NCI-H748 (cell line): ENCODE measurements at regions not wholly inside any gene's neighbourhood (a gene's known extent, or its start where the extent isn't known, plus 50 kb on each side); places are given as distances from the start of the nearest gene placed in this dataset.
"Not testable (repeated sequence)": the region's sequence is repeated elsewhere in the genome, so short reads cannot be mapped to it uniquely, and the experiment has no call there.

ENCODE experiments used
- DNase-seq: peaks from one replicate; lab custom pipeline; 2025; ENCODE audit not compliant: unreplicated experiment; lab: John Stamatoyannopoulos, UW

DNA sequence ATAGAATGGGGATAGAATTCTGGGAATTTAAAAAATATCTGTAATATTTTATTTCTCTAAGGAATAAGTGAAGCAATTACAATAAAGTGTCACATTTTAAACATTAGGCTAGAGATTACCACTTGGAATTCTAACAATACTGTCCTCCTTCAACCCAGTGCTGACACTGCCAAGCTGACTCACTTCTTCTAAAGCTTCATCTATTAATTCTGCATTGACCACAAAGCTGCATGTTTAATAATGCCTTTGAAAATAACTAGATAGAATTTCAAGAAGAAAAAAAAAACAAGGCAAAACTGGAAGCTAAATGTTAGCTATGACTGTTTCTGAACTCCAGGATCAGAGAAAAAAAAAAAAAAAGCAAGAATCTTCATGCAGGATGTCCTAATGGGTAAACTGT, 970.7 kb upstream of the FBXO33 start:
- DNase-seq = no peak

GRCh38 chr14:40398981-40399380, 966.7 kb upstream of the FBXO33 start:
- no peak for DNase-seq

DNA sequence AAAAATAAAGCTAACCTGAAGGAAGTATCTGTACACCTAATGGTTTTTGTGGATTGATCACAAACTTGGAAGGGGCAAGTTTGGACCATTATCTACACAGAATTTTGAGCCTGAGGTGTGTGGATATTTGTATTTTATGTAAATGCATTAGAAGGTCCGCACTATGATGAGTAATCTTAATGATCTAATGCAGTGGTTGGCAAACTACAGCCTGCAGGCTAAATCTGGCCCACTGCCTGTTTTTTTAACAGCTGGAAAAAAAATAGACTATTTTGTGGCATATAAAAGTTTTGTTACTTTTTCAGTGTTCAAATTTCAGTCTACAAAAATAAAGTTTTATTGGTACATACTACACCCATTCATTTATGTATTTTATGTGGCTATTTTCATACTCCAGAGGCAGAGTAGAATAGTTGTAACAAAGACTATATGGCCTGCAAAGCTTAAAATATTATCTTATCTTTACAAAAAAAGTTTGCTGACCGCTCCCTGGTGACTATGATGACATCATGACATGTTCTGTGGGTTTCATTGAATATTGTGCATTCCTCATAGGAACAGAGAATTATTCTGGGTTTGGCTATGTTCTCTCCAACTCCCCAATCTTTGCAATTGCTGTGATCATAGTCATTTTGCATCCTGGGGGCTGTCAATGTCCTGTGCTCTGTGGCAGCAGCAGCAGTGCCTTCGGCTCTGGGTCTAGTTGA, 962.6 kb upstream of the FBXO33 start:
- no peak for DNase-seq

DNA sequence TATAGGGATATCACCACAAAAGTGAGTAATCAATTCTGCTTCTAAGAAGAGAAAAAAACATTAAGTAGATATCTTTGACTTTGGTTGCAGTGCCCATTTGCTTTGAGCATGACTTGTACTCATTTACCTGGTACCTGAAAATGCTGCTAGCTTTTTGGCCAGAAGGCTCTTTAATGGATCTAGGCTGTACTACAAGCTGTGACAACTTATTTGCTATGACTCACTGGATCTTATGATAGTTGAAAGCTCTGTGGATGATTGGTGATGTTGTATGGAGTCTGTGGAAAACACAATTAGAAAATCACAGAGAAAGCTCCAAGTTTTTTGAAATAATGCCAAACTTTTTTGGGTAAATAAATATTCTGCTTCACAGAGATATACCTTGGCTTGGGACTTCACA, 960.9 kb upstream of the FBXO33 start:
- DNase-seq = no peak

GRCh38 chr14:40386433-40386832, 954.2 kb upstream of the FBXO33 start:
- no peak for DNase-seq

- DNase-seq = no peak
Observed at GRCh38 chr14:40374221-40374620, 942.0 kb upstream of the FBXO33 start.

- no peak for DNase-seq
Observed at GRCh38 chr14:40371011-40371410, 938.8 kb upstream of the FBXO33 start.

DNA sequence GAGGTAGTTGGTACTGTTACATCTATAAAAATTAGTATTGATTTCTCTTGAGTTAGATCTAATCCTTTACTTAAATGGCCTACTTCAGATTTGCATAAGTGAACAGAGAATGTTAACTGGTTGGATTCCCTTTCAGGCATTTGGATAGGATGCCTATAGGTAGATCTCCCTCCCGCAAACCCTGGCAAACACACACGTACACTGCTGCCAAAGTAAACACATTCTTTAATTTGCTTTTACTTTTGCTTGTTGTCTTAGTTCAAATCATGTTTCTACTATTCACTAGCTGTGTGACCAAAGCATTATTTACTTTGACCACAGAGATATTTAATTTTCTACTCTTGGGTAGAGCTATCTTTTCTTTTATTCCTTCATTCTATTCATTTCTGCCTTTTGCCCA, 936.1 kb upstream of the FBXO33 start:
- DNase-seq = peak; percentile 72

DNA sequence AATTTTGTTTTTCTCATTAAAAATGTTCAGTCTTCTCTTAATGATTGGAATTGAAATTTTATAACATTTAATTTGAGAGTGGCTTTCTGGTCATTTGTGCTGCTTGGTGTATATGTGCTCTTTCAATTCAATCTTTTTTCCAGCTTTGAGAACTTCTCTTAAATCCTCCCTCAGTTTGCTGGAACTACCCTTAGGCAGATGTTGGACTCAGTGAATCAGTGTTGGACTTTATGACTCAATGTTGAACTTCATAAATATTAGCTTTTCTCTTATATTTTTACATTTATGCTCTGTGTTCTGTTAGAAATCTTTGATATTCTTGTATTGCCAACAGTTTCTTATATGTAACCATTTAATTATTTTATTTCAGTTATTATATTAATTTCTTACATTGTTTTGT, 935.5 kb upstream of the FBXO33 start:
- no peak for DNase-seq

GRCh38 chr14:40365305-40365704, 933.1 kb upstream of the FBXO33 start:
- no peak for DNase-seq

- DNase-seq = no peak
Observed at GRCh38 chr14:40362856-40363255, 930.6 kb upstream of the FBXO33 start.

DNA sequence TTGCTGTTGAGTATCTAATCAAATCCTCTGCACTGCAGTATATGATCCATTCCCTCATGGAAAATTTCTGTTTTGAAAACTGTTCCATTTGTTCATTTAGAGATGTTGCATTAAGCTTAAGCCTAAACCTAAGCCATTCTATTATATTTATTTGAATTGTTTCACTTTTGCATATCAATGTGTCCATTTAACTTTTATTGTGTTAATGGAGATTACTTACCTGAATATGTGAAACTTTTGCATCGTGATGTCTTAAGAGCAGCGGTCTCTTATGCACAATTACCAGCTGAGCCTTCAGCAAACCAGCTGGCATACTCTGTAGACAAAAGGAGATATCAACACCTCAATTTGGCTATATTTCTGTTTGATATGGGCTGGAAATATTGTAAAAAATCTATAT, 922.5 kb upstream of the FBXO33 start:
- DNase-seq = no peak

DNA sequence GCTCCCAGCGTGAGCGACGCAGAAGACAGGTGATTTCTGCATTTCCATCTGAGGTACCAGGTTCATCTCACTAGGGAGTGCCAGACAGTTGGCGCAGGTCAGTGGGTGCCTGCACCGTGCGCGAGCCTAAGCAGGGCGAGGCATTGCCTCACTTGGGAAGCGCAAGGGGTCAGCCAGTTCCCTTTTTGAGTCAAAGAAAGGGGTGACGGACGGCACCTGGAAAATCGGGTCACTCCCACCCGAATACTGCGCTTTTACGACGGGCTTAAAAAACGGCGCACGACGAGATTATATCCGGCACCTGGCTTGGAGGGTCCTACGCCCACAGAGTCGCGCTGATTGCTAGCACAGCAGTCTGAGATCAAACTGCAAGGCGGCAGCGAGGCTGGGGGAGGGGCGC, 915.9 kb upstream of the FBXO33 start:
- DNase-seq = not testable (repeated sequence)

DNA sequence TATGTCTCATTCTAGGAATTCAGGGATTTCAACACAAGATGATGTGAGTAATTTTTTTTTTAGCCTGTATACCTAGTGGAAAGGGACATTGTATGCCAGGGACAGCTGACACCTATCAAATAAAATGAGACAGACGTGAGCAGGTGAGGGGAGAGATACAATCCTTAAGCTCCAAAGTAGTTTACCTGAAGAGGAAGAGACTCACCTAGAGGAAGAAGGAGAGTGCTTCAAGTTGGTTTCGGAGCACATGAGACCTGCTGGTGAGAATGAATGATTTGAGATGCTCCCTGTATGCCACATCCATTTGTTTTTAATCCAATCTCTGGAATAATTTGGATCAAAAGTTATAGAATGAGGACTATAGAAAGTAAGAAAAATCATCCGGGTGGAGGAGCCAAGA, 915.4 kb upstream of the FBXO33 start:
- DNase-seq = no peak

- DNase-seq = no peak
Observed at GRCh38 chr14:40346275-40346674, 914.0 kb upstream of the FBXO33 start.

- no peak for DNase-seq
Observed at GRCh38 chr14:40345334-40345733, 913.1 kb upstream of the FBXO33 start.

GRCh38 chr14:40340708-40341107, 908.5 kb upstream of the FBXO33 start:
- DNase-seq = no peak

DNA sequence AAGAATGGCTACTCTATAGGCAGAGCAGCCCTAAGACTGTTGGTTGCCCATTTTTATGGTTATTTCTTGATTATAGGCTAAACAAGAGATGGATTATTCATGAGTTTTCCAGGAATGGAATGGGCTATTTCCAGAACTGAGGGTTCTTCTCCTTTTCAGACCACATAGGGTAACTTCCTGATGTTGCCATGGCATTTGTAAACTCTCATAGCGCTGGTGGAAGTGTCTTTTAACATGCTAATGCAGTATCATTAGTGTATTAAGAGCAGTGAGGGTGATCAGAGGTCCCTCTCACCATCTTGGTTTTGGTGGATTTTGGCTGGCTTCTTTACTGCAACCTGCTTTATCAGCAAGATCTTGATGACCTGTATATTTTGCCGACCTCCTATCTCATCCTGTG, 904.6 kb upstream of the FBXO33 start:
- DNase-seq = no peak

DNA sequence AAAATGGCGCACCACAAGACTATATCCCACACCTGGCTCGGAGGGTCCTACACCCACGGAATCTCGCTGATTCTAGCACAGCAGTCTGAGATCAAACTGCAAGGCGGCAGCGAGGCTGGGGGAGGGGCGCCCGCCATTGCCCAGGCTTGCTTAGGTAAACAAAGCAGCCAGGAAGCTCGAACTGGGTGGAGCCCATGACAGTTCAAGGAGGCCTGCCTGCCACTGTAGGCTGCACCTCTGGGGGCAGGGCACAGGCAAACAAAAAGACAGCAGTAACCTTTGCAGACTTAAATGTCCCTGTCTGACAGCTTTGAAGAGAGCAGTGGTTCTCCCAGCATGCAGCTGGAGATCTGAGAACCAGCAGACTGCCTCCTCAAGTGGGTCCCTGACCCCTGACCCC, 894.3 kb upstream of the FBXO33 start:
- peak; percentile 42 for DNase-seq

GRCh38 chr14:40318211-40318719, 886.0 kb upstream of the FBXO33 start:
- DNase-seq = no peak

DNA sequence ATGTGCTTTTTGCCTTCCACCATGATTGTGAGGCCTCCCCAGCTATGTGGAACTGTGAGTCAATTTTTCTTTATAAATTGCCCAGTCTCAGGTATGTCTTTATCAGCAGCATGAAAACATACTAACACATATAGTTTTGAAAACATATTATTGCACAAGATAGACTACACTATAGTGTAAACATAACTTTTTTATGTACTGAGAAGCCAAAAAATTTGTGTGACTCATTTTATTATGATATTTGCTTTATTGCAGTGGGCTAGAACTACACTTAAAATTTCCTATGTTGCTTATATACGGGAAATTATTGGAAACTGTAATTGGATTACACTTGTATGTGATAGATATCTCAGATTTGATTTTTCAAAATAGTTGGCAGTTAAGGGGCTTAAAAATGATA, 885.5 kb upstream of the FBXO33 start:
- DNase-seq = no peak

DNA sequence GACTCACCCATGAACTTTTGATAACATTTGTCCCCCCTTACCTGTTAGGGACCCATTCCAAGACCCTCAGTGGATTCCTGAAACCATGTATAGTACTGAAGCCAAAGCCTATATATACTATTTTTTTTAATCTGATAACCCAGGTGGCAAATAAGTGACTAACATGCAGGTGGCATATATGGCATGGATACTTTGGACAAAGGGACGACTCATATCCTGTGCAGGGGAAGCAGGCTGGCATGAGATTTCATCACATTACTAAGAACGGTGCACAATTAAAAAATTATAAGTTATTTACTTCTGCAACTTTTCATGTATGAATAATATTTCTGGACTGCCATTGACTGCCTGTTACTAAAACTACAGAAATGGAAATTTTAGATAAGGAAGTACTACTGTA, 880.1 kb upstream of the FBXO33 start:
- no peak for DNase-seq

DNA sequence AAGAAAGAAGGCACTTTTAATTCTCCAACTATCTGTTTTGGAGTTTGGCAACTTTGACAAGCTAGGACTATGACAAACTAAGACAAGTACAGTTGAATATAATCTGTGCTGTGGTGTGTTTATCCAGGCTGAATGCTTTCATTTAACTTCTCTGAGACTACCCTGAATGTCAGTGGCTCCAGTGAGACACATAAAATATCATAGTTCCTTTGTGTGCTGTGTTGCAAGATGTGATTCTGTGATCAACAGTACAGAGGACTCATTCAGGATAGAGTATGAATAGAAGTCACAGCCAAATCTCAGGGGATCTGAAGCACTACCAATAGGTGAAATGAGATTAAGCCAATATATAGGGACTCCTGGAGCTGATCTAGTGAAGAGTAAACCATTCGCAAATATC, 876.9 kb upstream of the FBXO33 start:
- DNase-seq = no peak
